ENCODE measurements at regions not wholly inside any gene's neighbourhood (a gene's known extent, or its start where the extent isn't known, plus 50 kb on each side); places are given as distances from the start of the nearest gene placed in this dataset.

DNA sequence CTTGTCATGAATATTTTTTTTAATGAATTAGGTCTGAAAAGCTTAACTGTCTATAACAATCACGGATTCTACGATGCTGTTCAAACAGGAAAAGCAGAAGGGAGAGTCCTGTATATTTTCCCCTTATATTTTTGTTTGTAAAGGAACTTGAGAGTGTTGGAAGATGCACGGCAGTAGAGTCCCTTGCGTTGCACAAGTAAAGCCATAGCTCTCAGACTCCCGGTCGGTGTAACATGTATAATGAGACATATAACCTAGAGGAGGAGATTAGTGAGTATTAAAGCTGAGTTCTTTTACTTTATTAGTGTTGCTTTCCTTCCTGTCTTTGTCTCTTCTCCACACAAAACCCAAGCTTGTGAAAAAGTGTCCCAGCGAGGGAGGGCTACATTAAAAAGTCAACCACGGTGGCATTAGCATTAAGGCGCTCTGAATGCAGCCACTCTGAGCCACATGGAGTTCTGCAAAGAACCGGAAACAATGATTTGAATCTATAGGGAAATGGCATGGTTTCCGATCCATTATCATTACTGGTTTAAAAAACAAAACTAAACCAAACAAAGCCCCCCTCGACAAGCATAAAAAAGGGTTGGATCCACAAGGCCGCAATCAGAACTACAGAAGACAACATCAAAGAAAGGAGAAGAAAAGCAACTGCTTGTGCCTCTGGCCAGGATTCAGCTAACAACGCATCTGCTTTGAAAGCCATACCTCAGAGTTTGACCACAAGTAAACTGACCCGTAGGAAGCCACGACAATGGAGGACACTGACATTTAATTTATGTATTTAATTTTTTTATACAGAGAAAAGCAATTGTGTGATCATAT, 356.8 kb downstream of the LMO4 start:
- DNase-seq (ENCODE audit: insufficient read length, low spot score) (no peak), FAIRE-seq (no peak)
- no peak for TF ChIP-seq POLR2A (IDR thresholded peaks at IDR 0.05; ENCODE audit: low read depth, low read length)

DNA sequence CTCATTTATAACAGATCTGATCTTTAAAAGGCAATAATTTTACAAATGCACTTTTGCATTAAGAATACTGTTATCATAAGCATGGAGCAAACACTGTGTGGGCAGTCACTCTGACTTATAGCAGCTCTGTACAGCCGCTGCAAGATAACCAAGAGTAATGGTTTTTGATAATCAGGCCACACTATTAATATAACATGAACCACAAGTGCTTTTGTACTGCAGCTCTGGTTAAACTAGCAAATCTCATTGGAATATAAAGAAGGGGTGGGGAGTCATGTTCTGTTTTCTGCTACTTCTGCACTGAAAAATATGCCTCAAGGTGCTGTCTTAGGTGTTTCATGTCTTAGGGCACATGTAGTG, 357.4 kb downstream of the LMO4 start:
- FAIRE-seq (no peak), DNase-seq (ENCODE audit: insufficient read length, low spot score) (no peak)
- no peak for TF ChIP-seq POLR2A (IDR thresholded peaks at IDR 0.05; ENCODE audit: low read depth, low read length)

DNA sequence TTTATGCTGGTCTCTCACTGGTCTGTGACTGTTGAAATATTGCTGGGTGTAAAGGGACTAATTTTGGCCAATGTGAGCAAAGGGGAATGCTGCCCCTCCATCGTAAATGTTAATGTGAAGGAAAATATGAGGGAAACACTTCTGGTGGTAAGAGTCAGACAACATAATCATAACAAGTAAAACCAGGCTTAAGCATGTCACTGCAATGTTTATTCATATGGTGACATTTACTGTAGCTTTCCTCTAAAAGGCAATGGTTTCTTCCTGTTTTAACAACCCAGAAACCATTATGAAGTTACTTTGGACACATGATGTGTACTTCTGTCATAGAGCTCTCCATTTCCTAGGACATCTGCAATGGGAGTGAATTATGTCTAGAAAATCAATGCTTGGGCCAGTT, 358.0 kb downstream of the LMO4 start:
- FAIRE-seq: no peak
- no peak for TF ChIP-seq POLR2A (IDR thresholded peaks at IDR 0.05; ENCODE audit: low read depth, low read length)
- DNase-seq (ENCODE audit: insufficient read length, low spot score): no peak

DNA sequence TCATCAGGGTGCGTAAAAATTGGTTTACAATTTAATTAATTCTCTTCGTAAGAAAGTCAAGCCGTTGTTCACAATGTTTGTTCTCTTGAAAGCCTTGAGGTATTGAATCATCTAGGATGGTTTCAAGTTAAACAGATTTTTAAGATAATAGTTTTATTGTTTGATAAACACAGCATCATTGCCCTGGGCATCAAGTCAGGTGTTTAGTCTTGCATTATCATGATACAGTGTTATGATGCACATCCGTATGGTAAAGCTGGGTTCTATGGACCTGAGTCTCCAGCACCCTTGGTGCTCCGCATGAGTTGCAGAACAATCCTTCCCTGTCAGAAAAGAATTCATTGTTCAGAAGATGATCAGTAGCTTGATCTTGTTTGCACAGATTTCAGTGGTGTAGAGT, 359.5 kb downstream of the LMO4 start:
- FAIRE-seq (no peak), DNase-seq (ENCODE audit: insufficient read length, low spot score) (no peak)
- TF ChIP-seq POLR2A (IDR thresholded peaks at IDR 0.05; ENCODE audit: low read depth, low read length): no peak

DNA sequence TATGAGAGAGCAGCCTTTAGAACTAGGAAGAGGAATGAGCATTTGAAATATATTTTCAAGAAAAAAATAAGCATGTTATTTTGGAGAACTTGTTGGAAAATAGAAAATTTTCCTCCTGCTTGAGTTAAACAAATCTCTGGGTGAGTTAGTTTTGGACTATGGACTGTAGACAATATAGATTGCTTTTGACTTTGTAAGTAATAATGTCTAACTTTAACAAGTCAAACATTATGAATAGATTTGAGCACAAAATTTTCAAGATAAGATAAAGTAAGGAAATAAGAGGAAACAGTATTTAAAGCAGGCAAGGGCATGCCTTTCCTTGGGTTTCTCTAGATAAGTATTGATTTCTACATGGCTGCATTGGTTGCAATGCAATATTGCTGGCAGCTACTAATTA, 360.8 kb downstream of the LMO4 start:
- FAIRE-seq (no peak), DNase-seq (ENCODE audit: insufficient read length, low spot score) (no peak)

DNA sequence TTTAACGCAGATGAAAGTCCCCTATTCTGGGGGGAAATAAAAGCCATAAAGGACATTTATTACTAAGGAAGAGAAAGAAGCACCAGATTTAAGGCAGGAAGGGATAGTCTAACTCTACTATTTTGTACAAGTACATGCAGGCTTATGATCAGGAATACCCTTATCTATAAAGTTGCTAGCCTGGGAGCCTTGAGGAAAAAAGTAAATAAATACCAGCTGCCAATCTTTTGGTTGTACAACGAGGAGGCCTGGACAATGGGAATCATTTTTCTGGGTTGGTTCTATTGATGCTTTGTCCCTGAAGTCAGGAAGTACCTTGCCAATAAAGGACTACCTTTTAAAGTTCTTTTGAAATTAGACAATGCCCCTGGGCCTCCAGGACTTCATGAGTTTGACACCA, 367.8 kb downstream of the LMO4 start:
- DNase-seq (ENCODE audit: insufficient read length, low spot score): no peak

More for the DNA sequence above, 360.8 kb downstream of the LMO4 start:
- no peak for TF ChIP-seq POLR2A (IDR thresholded peaks at IDR 0.05; ENCODE audit: low read depth, low read length)

DNA sequence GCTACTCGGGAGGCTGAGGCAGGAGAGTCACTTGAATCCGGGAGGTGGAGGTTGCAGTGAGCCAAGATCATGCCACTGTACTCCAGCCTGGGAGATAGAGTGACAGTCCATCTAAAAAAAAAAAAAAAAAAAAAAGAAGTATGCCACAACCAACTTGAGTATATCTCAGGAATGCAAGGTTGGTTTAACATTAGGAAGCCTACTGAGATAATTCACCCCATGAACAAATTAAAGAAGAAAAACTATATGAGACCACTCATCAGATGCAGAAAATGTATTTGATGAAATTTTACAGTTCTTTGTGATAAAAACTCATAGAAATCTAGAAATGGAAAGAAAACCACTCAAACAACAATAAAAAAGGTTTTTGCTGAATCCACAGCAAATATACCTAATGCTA, 373.8 kb downstream of the LMO4 start:
- DNase-seq (ENCODE audit: insufficient read length, low spot score): no peak
- FAIRE-seq: no peak
- TF ChIP-seq POLR2A (IDR thresholded peaks at IDR 0.05; ENCODE audit: low read depth, low read length): no peak

More for the DNA sequence above, 367.8 kb downstream of the LMO4 start:
- no peak for FAIRE-seq
- no peak for TF ChIP-seq POLR2A (IDR thresholded peaks at IDR 0.05; ENCODE audit: low read depth, low read length)

DNA sequence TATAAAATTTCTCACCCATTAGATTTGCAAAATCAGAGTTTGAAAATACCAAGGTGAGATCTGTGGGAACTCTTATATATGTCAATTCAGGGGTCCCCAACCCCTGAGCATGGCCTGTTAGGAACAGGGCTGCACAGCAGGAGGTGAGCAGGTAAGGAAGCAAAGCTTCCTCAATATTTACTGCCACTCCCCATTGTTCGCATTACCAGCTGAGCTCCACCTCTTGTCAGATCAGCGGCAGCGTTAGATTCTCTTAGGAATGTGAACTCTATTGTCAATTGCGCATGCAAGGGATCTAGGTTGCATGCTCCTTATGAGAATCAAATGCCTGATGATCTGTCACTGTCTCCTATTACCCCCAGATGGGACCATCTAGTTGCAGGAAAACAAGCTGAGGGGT, 376.6 kb downstream of the LMO4 start:
- FAIRE-seq: no peak
- no peak for TF ChIP-seq POLR2A (IDR thresholded peaks at IDR 0.05; ENCODE audit: low read depth, low read length)

DNA sequence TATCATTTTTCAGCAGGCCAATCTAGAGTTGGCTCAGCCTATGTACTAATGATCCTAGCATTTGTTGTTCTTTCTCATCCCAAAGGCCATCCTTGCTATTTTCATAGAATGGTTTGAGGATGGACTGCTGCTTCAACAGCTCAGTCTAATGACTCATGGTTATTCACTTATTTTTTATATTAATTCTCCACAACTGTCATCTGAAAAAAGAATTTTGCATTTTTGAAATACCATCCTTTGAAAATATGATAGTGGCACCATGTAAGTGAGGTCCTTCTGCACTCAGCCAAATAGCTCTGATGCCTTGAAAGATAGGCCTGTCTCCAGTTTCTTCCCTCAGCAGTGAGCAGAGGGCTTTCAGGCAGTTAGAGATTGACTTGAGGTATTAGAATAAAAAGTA, 377.5 kb downstream of the LMO4 start:
- DNase-seq (ENCODE audit: insufficient read length, low spot score): no peak
- TF ChIP-seq POLR2A (IDR thresholded peaks at IDR 0.05; ENCODE audit: low read depth, low read length): no peak
- FAIRE-seq: no peak

More for the DNA sequence above, 376.6 kb downstream of the LMO4 start:
- DNase-seq (ENCODE audit: insufficient read length, low spot score): no peak

DNA sequence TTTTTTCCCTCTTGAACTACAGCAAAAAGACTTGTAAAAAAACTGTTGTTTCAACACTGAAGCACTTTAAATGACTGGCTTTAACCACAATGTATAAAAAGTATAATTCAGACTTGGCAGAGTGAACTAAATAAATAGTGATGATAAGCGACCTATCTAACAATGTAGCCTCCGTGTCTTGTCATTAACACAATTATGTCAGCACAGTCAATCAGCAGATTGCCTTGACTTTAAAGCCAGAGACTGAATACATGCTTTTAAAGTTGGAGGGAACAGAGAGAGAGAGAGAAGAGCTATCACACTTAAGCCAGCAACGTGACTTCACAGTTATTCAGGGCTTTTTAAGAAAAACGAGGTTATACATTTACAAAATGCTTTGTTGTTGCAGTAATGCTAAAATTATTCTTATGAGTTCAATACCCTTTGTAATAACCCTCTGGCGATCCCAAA, 378.1 kb downstream of the LMO4 start:
- FAIRE-seq (no peak), DNase-seq (ENCODE audit: insufficient read length, low spot score) (no peak)
- no peak for TF ChIP-seq POLR2A (IDR thresholded peaks at IDR 0.05; ENCODE audit: low read depth, low read length)

DNA sequence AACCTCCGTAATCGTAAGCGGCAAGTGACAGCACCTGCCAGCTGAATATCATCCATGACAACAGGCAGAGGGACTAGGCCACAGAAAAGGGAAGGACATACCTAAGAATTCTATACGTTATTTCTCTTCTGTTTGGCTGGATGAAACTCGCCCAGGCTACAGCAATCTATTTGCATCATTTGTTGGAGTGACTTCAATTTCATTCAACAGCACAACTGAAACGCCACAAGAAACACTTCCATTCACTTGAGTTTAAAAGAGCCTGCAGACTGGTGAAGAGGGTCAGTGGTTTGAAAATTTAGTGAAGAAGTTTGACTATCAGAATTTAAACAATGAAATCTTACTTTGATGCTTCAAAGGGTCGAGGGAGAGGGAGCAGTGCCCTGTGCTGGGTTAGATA, 378.7 kb downstream of the LMO4 start:
- DNase-seq (ENCODE audit: insufficient read length, low spot score): no peak
- TF ChIP-seq POLR2A (IDR thresholded peaks at IDR 0.05; ENCODE audit: low read depth, low read length): no peak
- no peak for FAIRE-seq

DNA sequence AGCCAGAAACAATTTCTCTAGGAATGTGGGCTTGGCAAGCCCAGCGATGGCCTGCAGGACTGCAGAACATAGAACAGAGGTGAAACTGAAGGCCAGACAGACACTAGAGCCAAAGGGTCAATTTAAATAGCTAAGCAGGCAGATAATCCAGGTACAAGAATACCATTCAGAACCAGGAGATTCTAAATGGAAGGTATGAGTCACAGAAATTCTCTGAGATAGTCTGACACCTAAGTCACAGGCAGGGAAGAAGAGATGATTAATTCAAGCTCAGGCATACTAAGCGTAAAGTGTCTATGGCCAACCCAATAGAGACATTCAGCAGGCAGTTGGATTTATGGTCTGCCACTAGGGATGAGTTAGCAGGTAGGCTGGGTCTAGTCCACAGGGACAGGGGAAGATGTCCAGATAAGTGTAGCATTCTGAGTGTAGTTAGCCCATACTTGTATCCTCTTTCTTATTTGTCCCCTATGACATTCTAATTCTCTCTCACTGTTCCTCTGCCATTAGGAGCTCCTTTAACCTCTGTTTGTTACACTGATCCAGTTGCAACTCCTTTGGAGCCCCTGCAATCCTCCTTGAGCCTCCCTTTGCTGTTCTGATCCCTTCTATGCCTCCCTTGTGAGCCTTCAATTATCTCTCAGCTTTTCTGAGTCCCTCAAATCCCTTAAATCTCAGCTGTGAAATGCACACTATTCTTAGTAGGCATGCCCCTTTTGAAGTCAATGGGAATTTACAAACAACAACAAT, 383.8 kb downstream of the LMO4 start:
- FAIRE-seq (no peak), DNase-seq (ENCODE audit: insufficient read length, low spot score) (no peak)
- no peak for TF ChIP-seq POLR2A (IDR thresholded peaks at IDR 0.05; ENCODE audit: low read depth, low read length)

DNA sequence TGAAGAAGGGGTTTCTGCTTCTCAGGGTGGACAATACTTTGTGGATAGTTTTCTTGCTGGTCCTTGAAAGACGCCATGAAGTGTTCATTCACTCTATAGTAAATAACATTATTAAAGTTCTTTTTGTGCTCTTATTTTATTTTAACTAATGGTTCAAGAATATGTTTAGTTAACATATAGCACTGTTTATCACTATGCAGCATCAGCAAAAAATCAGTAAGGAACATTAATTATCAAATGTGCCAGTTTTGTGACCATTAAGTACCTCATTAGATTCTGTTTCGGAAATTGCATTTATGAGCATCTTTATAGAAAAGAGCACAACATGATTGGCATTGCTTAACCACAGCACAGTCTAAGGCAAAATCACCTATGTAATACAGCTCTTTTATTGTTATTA, 385.6 kb downstream of the LMO4 start:
- FAIRE-seq (no peak), DNase-seq (ENCODE audit: insufficient read length, low spot score) (no peak)
- TF ChIP-seq POLR2A (IDR thresholded peaks at IDR 0.05; ENCODE audit: low read depth, low read length): no peak

DNA sequence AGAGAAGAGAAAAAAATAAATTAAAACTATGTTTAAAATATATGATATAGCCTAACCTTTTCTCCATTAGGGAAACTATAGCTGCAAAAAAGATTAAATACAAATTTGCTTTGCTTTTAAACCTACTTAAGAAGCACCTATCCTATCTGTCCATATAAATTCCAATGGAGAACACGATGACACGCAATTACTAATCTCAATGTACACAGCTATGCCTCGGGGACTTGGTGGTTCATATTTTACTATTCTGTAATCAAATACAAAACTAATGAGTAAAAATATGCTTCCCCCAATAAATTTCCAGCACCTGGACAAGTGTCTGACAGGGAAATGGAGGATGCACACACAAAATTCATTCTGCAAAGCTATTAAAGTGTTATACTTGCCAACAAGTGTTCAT, 386.4 kb downstream of the LMO4 start:
- FAIRE-seq (no peak), DNase-seq (ENCODE audit: insufficient read length, low spot score) (no peak)
- no peak for TF ChIP-seq POLR2A (IDR thresholded peaks at IDR 0.05; ENCODE audit: low read depth, low read length)

DNA sequence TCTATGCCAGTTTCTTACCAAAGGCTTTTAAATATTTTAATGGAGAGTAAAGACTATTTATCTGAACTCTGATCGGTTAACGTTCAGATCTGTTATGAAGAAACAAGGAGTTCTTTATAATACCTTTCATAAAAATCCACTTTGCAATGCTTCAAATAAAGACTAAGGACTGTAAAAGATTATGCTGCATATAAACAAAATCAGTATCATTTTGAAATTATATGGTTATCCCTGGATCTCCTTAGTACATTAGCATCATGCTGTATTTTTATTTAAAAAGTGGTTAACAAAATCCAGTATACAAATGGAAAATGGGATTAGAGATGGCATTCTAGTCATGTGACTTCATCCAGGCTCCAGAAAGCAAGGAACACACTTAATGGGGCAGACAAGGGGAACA, 386.8 kb downstream of the LMO4 start:
- no peak for TF ChIP-seq POLR2A (IDR thresholded peaks at IDR 0.05; ENCODE audit: low read depth, low read length)
- DNase-seq (ENCODE audit: insufficient read length, low spot score) (no peak), FAIRE-seq (no peak)
